KOPT-K1 (cell line): ENCODE measurements at regions not wholly inside any gene's neighbourhood (a gene's known extent, or its start where the extent isn't known, plus 50 kb on each side); places are given as distances from the start of the nearest gene placed in this dataset.

ENCODE experiments used
- H3K27ac ChIP-seq: fragments of 200-600 bp; sonication (generic); 2 replicates; pipeline ENCODE4 v1.5.1; 2016; ENCODE audit warnings: antibody characterized with exemption, mild to moderate bottlenecking, low read depth, low read length; ENCODE audit not compliant: poor library complexity, severe bottlenecking
- H3K36me3 ChIP-seq: fragments of 200-600 bp; sonication (generic); 2 replicates; pipeline ENCODE4 v1.5.1; 2017; ENCODE audit warnings: antibody characterized with exemption, mild to moderate bottlenecking, low read length, moderate library complexity; ENCODE audit not compliant: insufficient read depth
- H3K9me3 ChIP-seq: fragments of 200-600 bp; sonication (generic); 2 replicates; pipeline ENCODE4 v1.5.1; 2017; ENCODE audit warnings: antibody characterized with exemption, low read length, mild to moderate bottlenecking; ENCODE audit not compliant: insufficient read depth, poor library complexity, severe bottlenecking

GRCh38 chr6:11335826-11336225, 103.4 kb upstream of the NEDD9 start:
- Histone ChIP-seq H3K27ac (no peak overlapping the region), H3K9me3 (no peaks in the 10 kb centered on the region), H3K36me3 (no peaks in the 10 kb centered on the region)

GRCh38 chr6:11333132-11333849, 100.8 kb upstream of the NEDD9 start:
- 0 out of 2 replicates have a peak, but pooled peaks cover 1% of the 10 kb centered on the region for H3K36me3 ChIP-seq

GRCh38 chr6:11332463-11332862, 100.0 kb upstream of the NEDD9 start:
- no peak overlapping the region for H3K27ac ChIP-seq
- H3K9me3 ChIP-seq = no peaks in the 10 kb centered on the region
- H3K36me3 ChIP-seq = peaks cover 6% of the 10 kb centered on the region; the same call in 1 of the 2 replicates

More at GRCh38 chr6:11333132-11333849, 100.8 kb upstream of the NEDD9 start:
- Histone ChIP-seq H3K9me3 (no peaks in the 10 kb centered on the region), H3K27ac (peak overlapping the region; percentile 10)

GRCh38 chr6:11331111-11331510, 98.6 kb upstream of the NEDD9 start:
- Histone ChIP-seq H3K9me3 (no peaks in the 10 kb centered on the region), H3K36me3 (peaks cover 14% of the 10 kb centered on the region), H3K27ac (no peak overlapping the region)

- Histone ChIP-seq H3K36me3 (peaks cover 14% of the 10 kb centered on the region), H3K9me3 (no peaks in the 10 kb centered on the region), H3K27ac (no peak overlapping the region)
Observed at GRCh38 chr6:11330413-11330760, 97.9 kb upstream of the NEDD9 start.

GRCh38 chr6:11329726-11330412, 97.4 kb upstream of the NEDD9 start:
- H3K27ac ChIP-seq = no peak overlapping the region
- peaks cover 14% of the 10 kb centered on the region for H3K36me3 ChIP-seq
- H3K9me3 ChIP-seq = no peaks in the 10 kb centered on the region

GRCh38 chr6:11328613-11329247, 96.3 kb upstream of the NEDD9 start:
- Histone ChIP-seq H3K27ac (no peak overlapping the region), H3K36me3 (peaks cover 14% of the 10 kb centered on the region), H3K9me3 (no peaks in the 10 kb centered on the region)

- Histone ChIP-seq H3K36me3 (peaks cover 14% of the 10 kb centered on the region), H3K27ac (no peak overlapping the region)
Observed at GRCh38 chr6:11327961-11328360, 95.5 kb upstream of the NEDD9 start.

GRCh38 chr6:11326116-11326515, 93.6 kb upstream of the NEDD9 start:
- Histone ChIP-seq H3K9me3 (no peaks in the 10 kb centered on the region), H3K36me3 (peaks cover 14% of the 10 kb centered on the region), H3K27ac (no peak overlapping the region)

More at GRCh38 chr6:11327961-11328360, 95.5 kb upstream of the NEDD9 start:
- H3K9me3 ChIP-seq = no peaks in the 10 kb centered on the region

GRCh38 chr6:11324453-11325015, 92.1 kb upstream of the NEDD9 start:
- peaks cover 14% of the 10 kb centered on the region for H3K36me3 ChIP-seq
- H3K9me3 ChIP-seq = no peaks in the 10 kb centered on the region
- no peak overlapping the region for H3K27ac ChIP-seq

GRCh38 chr6:11323666-11324452, 91.4 kb upstream of the NEDD9 start:
- no peak overlapping the region for H3K27ac ChIP-seq
- H3K36me3 ChIP-seq = peaks cover 14% of the 10 kb centered on the region
- H3K9me3 ChIP-seq = no peaks in the 10 kb centered on the region

- no peaks in the 10 kb centered on the region for H3K9me3 ChIP-seq
- H3K27ac ChIP-seq = no peak overlapping the region
- H3K36me3 ChIP-seq = peaks cover 8% of the 10 kb centered on the region; the same call in 1 of the 2 replicates
Observed at GRCh38 chr6:11322252-11322885, 89.9 kb upstream of the NEDD9 start.

- no peak overlapping the region for H3K27ac ChIP-seq
- no peaks in the 10 kb centered on the region for H3K36me3 ChIP-seq
- H3K9me3 ChIP-seq = no peaks in the 10 kb centered on the region
Observed at GRCh38 chr6:11320914-11321597, 88.6 kb upstream of the NEDD9 start.
